ENCODE measurements at regions not wholly inside any gene's neighbourhood (a gene's known extent, or its start where the extent isn't known, plus 50 kb on each side); places are given as distances from the start of the nearest gene placed in this dataset.
"Not testable (repeated sequence)": the region's sequence is repeated elsewhere in the genome, so short reads cannot be mapped to it uniquely, and the experiment has no call there.

GRCh38 chr6:15816661-15817060, 153.8 kb upstream of the DTNBP1 start:
- ATAC-seq (no peak), DNase-seq (ENCODE audit: low read depth, low spot score) (no peak)
- ChIA-PET CTCF (no interaction called here), POLR2A (no interaction called here)
- Histone ChIP-seq H3K27me3 (ENCODE audit: control insufficient read depth, insufficient read depth, low read length) (peaks cover 6% of the 10 kb centered on the region), H3K36me3 (ENCODE audit: control insufficient read depth, insufficient read depth, low read length) (no peaks in the 10 kb centered on the region), H3K4me3 (ENCODE audit: low read depth in 2 of 2, low read length in 2 of 2) (no peak overlapping the region), H3K9me3 (ENCODE audit: control insufficient read depth, insufficient read depth, low read depth, low read length) (no peaks in the 10 kb centered on the region), H3K27ac (ENCODE audit: low read length) (no peak overlapping the region), H3K4me1 (ENCODE audit: control insufficient read depth, insufficient read depth, low read length) (no peaks in the 10 kb centered on the region)
- intact Hi-C loops (cut with micrococcal nuclease; ENCODE audit: unreplicated experiment) (no loop called here), in situ Hi-C loops (cut with HindIII; ENCODE audit: low pct_unique_long_range_greater_than_20kb, low sequenced_read_pairs) (no loop called here)
- no TSS peak for BruUV-seq (replicated peaks)
- TF ChIP-seq TCF7L2 (IDR thresholded peaks at IDR 0.05; ENCODE audit: low read depth, low read length) = no peak
- no peak for TF ChIP-seq SIN3A (IDR thresholded peaks at IDR 0.05; ENCODE audit: borderline replicate concordance, insufficient read depth, low read depth, low read length)
- no peak for TF ChIP-seq POLR2AphosphoS5 (IDR thresholded peaks at IDR 0.05; ENCODE audit: low read depth, low read length)
- TF ChIP-seq CTCF (IDR thresholded peaks at IDR 0.05) = no peak
- no peak for TF ChIP-seq REST (IDR thresholded peaks at IDR 0.05; ENCODE audit: insufficient read depth in 1 of 2, low read depth in 2 of 2, low read length in 1 of 2)

GRCh38 chr6:15813698-15814097, 150.9 kb upstream of the DTNBP1 start:
- H3K36me3 ChIP-seq (ENCODE audit: control insufficient read depth, insufficient read depth, low read length); ATAC-seq; DNase-seq (ENCODE audit: low read depth, low spot score); H3K27ac ChIP-seq (ENCODE audit: low read length); POLR2A ChIA-PET; H3K4me3 ChIP-seq (ENCODE audit: low read depth in 2 of 2, low read length in 2 of 2); CTCF ChIA-PET; BruUV-seq (replicated peaks); H3K4me1 ChIP-seq (ENCODE audit: control insufficient read depth, insufficient read depth, low read length); H3K9me3 ChIP-seq (ENCODE audit: control insufficient read depth, insufficient read depth, low read depth, low read length); H3K27me3 ChIP-seq (ENCODE audit: control insufficient read depth, insufficient read depth, low read length); intact Hi-C loops (cut with micrococcal nuclease; ENCODE audit: unreplicated experiment); in situ Hi-C loops (cut with HindIII; ENCODE audit: low pct_unique_long_range_greater_than_20kb, low sequenced_read_pairs): not testable (repeated sequence)

GRCh38 chr6:15811107-15811506, 148.3 kb upstream of the DTNBP1 start:
- Histone ChIP-seq H3K36me3 (ENCODE audit: control insufficient read depth, insufficient read depth, low read length) (no peaks in the 10 kb centered on the region), H3K27me3 (ENCODE audit: control insufficient read depth, insufficient read depth, low read length) (no peaks in the 10 kb centered on the region; the same call in 1 of the 2 replicates), H3K4me3 (ENCODE audit: low read depth in 2 of 2, low read length in 2 of 2) (no peak overlapping the region), H3K27ac (ENCODE audit: low read length) (no peak overlapping the region), H3K9me3 (ENCODE audit: control insufficient read depth, insufficient read depth, low read depth, low read length) (no peaks in the 10 kb centered on the region), H3K4me1 (ENCODE audit: control insufficient read depth, insufficient read depth, low read length) (no peaks in the 10 kb centered on the region)
- intact Hi-C loops (cut with micrococcal nuclease; ENCODE audit: unreplicated experiment) (no loop called here), in situ Hi-C loops (cut with HindIII; ENCODE audit: low pct_unique_long_range_greater_than_20kb, low sequenced_read_pairs) (no loop called here)
- BruUV-seq (replicated peaks) = no TSS peak
- CTCF ChIA-PET = no interaction called here
- ATAC-seq = no peak
- POLR2A ChIA-PET = no interaction called here
- DNase-seq (ENCODE audit: low read depth, low spot score) = no peak
- TF ChIP-seq POLR2AphosphoS5 (IDR thresholded peaks at IDR 0.05; ENCODE audit: low read depth, low read length) = no peak
- no peak for TF ChIP-seq SIN3A (IDR thresholded peaks at IDR 0.05; ENCODE audit: borderline replicate concordance, insufficient read depth, low read depth, low read length)

All from Panc1 (cell line).